ENCODE measurements at regions not wholly inside any gene's neighbourhood (a gene's known extent, or its start where the extent isn't known, plus 50 kb on each side); places are given as distances from the start of the nearest gene placed in this dataset.
"Not testable (repeated sequence)": the region's sequence is repeated elsewhere in the genome, so short reads cannot be mapped to it uniquely, and the experiment has no call there.

DNA sequence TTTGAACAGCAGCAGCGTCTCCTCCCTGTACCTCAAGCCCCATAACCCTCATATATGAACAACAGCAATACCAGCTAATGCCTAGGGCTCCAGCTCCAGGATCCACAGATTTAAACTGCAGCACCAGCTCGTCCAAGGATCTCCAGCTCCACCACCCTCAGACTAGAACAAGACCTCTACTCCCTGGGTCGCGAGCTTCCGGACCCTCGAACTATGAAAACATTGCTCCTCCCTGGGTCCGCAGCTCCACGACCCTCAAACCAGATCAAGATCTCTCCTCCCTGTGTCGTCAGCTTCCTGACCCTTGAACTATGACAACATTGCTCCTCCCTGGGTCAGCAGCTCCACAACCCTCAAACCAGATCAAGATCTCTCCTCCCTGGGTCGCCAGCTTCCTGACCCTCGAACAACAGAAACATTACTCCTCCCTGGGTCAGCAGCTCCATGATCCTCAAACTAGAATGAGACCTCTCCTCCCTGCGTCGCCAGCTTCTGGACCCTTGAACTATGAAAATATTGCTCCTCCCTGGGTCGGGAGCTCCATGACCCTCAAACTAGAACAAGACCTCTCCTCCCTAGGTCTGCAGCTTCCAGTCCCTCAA is 339.0 kb upstream of the SULF2 start:
- H3K4me1 ChIP-seq, result peaks cover 5 to 10% of the 10 kb centered on the region in 2 donors
- no peak overlapping the region for H3K4me3 ChIP-seq
- no peaks in the 10 kb centered on the region for H3K36me3 ChIP-seq
- no peak for TF ChIP-seq CTCF (IDR thresholded peaks at IDR 0.05)
- TF ChIP-seq POLR2A (IDR thresholded peaks at IDR 0.05), result no peak
- no peaks in the 10 kb centered on the region for H3K27me3 ChIP-seq
- DNase-seq, result no peak
- H3K9me3 ChIP-seq, result no peaks in the 10 kb centered on the region
- intact Hi-C loops (cut with DNase I; ENCODE audit: low total_unique reads), result no loop called here
- no peak overlapping the region for H3K27ac ChIP-seq

- Histone ChIP-seq H3K27me3 (no peaks in the 10 kb centered on the region), H3K27ac (no peak overlapping the region), H3K4me3 (no peak overlapping the region), H3K9me3 (no peaks in the 10 kb centered on the region), H3K36me3 (no peaks in the 10 kb centered on the region), H3K4me1 (no peaks in the 10 kb centered on the region)
- intact Hi-C loops (cut with DNase I; ENCODE audit: low total_unique reads), result no loop called here
- no peak for TF ChIP-seq POLR2A (IDR thresholded peaks at IDR 0.05)
- no peak for TF ChIP-seq CTCF (IDR thresholded peaks at IDR 0.05)
- no peak for DNase-seq
Observed at GRCh38 chr20:48120120-48120519, 334.8 kb upstream of the SULF2 start.

GRCh38 chr20:48119389-48119788 is 334.1 kb upstream of the SULF2 start:
- intact Hi-C loops (cut with DNase I; ENCODE audit: low total_unique reads); H3K9me3 ChIP-seq; H3K27ac ChIP-seq; H3K4me3 ChIP-seq; H3K27me3 ChIP-seq; DNase-seq; H3K36me3 ChIP-seq; H3K4me1 ChIP-seq: not testable (repeated sequence)

DNA sequence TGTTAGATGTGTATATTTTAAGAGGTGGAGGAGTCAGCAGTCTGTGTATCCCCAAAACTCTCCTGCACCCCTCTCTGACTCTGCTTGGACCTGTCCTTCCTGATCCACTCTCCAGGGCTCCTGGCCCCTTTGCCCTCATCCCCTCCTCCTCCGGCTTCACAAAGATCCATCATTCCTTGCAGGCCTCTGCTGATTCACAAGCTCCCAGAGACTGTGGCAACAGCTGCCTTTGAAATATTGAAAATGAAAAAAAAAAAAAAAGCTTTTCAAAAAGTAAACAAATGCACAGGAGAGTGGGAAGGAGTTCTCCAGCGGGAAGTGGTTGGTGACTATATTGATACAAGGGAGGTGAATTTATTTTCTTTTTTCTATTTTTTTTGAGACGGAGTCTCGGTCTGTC is 330.2 kb upstream of the SULF2 start:
- H3K27ac ChIP-seq, result no peak overlapping the region
- intact Hi-C loops (cut with DNase I; ENCODE audit: low total_unique reads), result no loop called here
- no peaks in the 10 kb centered on the region for H3K9me3 ChIP-seq
- TF ChIP-seq POLR2A (IDR thresholded peaks at IDR 0.05) (no peak), CTCF (IDR thresholded peaks at IDR 0.05) (no peak)
- no peaks in the 10 kb centered on the region for H3K36me3 ChIP-seq
- H3K4me3 ChIP-seq, result no peak overlapping the region
- no peaks in the 10 kb centered on the region for H3K27me3 ChIP-seq
- no peaks in the 10 kb centered on the region for H3K4me1 ChIP-seq
- no peak for DNase-seq

GRCh38 chr20:48107560-48107959 is 322.3 kb upstream of the SULF2 start:
- Histone ChIP-seq H3K27ac (no peak overlapping the region), H3K4me1 (peaks cover 0 to 6% of the 10 kb centered on the region in 2 donors), H3K27me3 (no peaks in the 10 kb centered on the region), H3K36me3 (no peaks in the 10 kb centered on the region), H3K4me3 (no peak overlapping the region), H3K9me3 (no peaks in the 10 kb centered on the region)
- intact Hi-C loops (cut with DNase I; ENCODE audit: low total_unique reads), result no loop called here
- TF ChIP-seq POLR2A (IDR thresholded peaks at IDR 0.05) (no peak), CTCF (IDR thresholded peaks at IDR 0.05) (no peak)
- DNase-seq, result no peak

GRCh38 chr20:48106428-48106827 is 321.1 kb upstream of the SULF2 start:
- Histone ChIP-seq H3K36me3 (no peaks in the 10 kb centered on the region), H3K4me3 (no peak overlapping the region), H3K27me3 (no peaks in the 10 kb centered on the region), H3K27ac (no peak overlapping the region), H3K9me3 (no peaks in the 10 kb centered on the region), H3K4me1 (peaks cover 0 to 6% of the 10 kb centered on the region in 2 donors)
- no peak for TF ChIP-seq POLR2A (IDR thresholded peaks at IDR 0.05)
- TF ChIP-seq CTCF (IDR thresholded peaks at IDR 0.05), result no peak
- no peak for DNase-seq
- intact Hi-C loops (cut with DNase I; ENCODE audit: low total_unique reads), result no loop called here
